Motor neuron (in vitro differentiated cells): ENCODE measurements at regions not wholly inside any gene's neighbourhood (a gene's known extent, or its start where the extent isn't known, plus 50 kb on each side); places are given as distances from the start of the nearest gene placed in this dataset.
A peak's percentile ranks its signal among the peaks of the same experiment; 100 is the strongest.

Experiments used
- ATAC-seq, 8 experiments: fragments of 200-7000 bp; cut with Tn5 transposase; replicated peaks in 6 of 8; 2 replicates each; pipeline ENCODE4 v1.8.0; 2021; ENCODE audit warnings: mild to moderate bottlenecking in 8 of 8, moderate library complexity in 8 of 8
- H3K27ac ChIP-seq, 2 donors: fragments of 250-450 bp; sonication (Bioruptor Pico); 2 replicates each; pipeline ENCODE4 v1.9.0; 2021; ENCODE audit warnings: antibody characterized with exemption in 2 of 2, mild to moderate bottlenecking in 2 of 2, moderate library complexity in 1 of 2
- H3K4me1 ChIP-seq, 2 donors: fragments of 250-450 bp; sonication (Bioruptor Pico); replicated peaks in 1 of 2; 2 replicates each; pipeline ENCODE4 v1.6.1; 2021; ENCODE audit warnings: antibody characterized with exemption in 2 of 2, mild to moderate bottlenecking in 2 of 2, moderate library complexity in 1 of 2
- H3K4me3 ChIP-seq, 5 donors: fragments of 250-450 bp; sonication (Bioruptor Pico); 2 replicates each; pipeline ENCODE4 v1.9.0; 2021; ENCODE audit warnings: antibody characterized with exemption in 5 of 5, mild to moderate bottlenecking in 5 of 5, moderate library complexity in 4 of 5
- WGBS, 10 experiments: fragments of 450-650 bp; shearing (Covaris generic); methylation state at CpG; one replicate each; pipeline ENCODE4 v1.0.0; 2022; 5-methylcytosine and 5-hydroxymethylcytosine counted together
- in situ Hi-C, 9 experiments: fragments of 400-800 bp; cut with MboI; loops; one replicate each; pipeline ENCODE4 v1.15.0; 2021; ENCODE audit warnings: low sequenced_read_pairs in 9 of 9, low pct_unique_long_range_greater_than_20kb in 2 of 9; ENCODE audit not compliant: unreplicated experiment in 9 of 9

DNA sequence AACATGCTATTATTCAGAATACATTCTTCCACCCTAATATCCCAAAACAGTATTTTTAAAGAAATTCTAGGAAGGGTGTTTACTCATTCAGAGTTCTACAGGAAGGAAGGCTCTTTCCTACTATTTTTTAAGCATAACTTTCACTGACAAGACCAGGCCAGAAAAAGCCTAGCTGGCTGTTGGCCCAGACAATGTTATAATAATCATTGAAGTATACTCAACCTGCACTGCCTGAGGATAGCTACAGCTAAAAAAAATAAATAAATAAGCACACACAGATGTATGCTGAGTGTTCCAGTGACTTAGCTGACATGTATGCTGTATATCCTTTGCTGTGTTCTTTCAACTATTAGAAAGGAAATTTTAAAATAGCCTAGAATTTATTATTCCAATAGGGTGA lies 145.8 kb upstream of the SPRY1 start:
- Histone ChIP-seq H3K4me1 (no peaks in the 10 kb centered on the region), H3K27ac (no peak overlapping the region), H3K4me3 (no peak overlapping the region)
- in situ Hi-C loops, result no loop called here
- peak in 2 of 8 experiments; percentile 77 to 78 for ATAC-seq

- H3K27ac ChIP-seq, result no peak overlapping the region
- no peak overlapping the region for H3K4me3 ChIP-seq
- in situ Hi-C loops, result no loop called here
- ATAC-seq, result no peak
- peaks cover 13 to 14% of the 10 kb centered on the region in 2 donors for H3K4me1 ChIP-seq
- WGBS, 10 experiments, result 63 to 100% (median 89%) methylated on average over 2 to 6 of the region's 6 CpGs
Measured at GRCh38 chr4:123255971-123256370, 140.6 kb upstream of the SPRY1 start.

GRCh38 chr4:123256901-123257300 lies 139.7 kb upstream of the SPRY1 start:
- Histone ChIP-seq H3K4me3 (no peak overlapping the region), H3K27ac (no peak overlapping the region), H3K4me1 (peaks cover 13 to 15% of the 10 kb centered on the region in 2 donors)
- ATAC-seq, result no peak
- WGBS, 10 experiments, result 60 to 100% (median 89%) methylated on average over 1 to 4 of the region's 4 CpGs
- in situ Hi-C loops, result no loop called here

DNA sequence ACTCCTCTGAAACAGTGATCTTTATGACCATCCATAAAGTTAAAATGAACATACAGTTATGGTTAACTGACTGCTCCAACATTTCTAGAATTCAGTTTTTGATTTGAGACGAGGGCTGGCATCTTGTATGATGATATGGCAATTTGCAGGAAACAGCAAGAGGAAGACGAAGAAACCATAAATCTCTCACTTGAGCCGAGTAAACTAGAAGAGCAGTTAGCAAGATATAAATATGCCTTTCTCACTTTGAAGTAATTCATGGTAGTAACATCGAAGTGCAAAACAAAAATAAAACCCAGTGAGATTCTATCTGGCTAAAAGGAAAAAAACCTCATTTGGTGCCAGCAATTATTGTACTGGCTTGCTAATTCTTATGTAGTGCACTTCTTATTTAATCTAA lies 139.0 kb upstream of the SPRY1 start:
- Histone ChIP-seq H3K4me3 (no peak overlapping the region), H3K4me1 (peaks cover 13 to 15% of the 10 kb centered on the region in 2 donors), H3K27ac (no peak overlapping the region)
- ATAC-seq, result no peak
- WGBS, 10 experiments, result 54 to 90% (median 76%) methylated on average over 2 to 4 of the region's 4 CpGs
- in situ Hi-C loops, result no loop called here

- ATAC-seq, result peak in 6 of 8 experiments; percentile 31 to 89 (median 83)
- 0 to 60% (median 14%) methylated on average over 1 to 2 of the region's 2 CpGs; no CpG with 5 or more reads in 1 of the 10 experiments for WGBS, 10 experiments
- H3K4me3 ChIP-seq, result no peak overlapping the region
- in situ Hi-C loops, result no loop called here
- peaks cover 13 to 15% of the 10 kb centered on the region in 2 donors for H3K4me1 ChIP-seq
- no peak overlapping the region for H3K27ac ChIP-seq
Measured at GRCh38 chr4:123259676-123260646, 136.6 kb upstream of the SPRY1 start.

DNA sequence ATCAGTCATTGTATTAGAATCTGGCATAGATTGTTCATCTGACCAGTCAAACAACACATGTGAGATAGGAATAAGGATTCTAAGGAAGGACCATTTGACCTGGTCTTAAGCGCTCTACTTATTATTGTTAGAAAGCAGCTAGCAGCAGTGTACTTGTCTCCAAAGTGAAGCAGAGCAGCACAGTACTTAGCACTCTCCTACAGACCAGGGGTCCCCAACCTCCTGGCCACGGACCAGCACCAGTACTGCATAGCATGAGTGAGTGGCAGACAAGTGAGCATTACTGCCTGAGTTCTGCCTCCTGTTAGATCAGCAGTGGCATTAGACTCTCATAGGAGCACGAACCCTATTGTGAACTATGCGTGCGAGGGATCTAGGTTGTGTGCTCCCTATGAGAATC lies 135.9 kb upstream of the SPRY1 start:
- H3K4me3 ChIP-seq, result no peak overlapping the region
- in situ Hi-C loops, result no loop called here
- WGBS, 10 experiments, result 55 to 97% (median 93%) methylated on average over 2 to 5 of the region's 5 CpGs; no CpG with 5 or more reads in 2 of the 10 experiments
- no peak overlapping the region for H3K27ac ChIP-seq
- peaks cover 13 to 15% of the 10 kb centered on the region in 2 donors for H3K4me1 ChIP-seq
- ATAC-seq, result peak in 5 of 8 experiments; percentile 69 to 78 (median 76)

DNA sequence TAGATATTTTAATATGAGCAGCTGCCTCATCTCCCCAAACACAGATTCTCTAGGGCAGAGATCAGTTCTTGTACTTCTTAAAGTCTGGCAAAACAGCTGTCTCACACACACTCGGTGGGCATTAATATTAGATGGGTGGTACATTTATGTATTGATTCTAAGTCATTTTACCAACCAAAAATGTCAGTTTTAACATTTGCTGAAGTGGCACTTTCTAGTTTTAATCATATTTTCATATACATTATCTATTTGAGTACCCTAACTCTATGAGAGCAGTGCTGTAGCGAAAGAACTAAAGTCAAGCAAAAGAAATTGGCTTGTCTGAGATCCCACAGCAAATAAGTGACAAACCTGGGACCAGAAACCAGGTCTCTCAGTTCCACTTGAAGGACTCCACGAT lies 134.5 kb upstream of the SPRY1 start:
- 86 to 100% (median 96%) methylated on average over 1 to 3 of the region's 3 CpGs; no CpG with 5 or more reads in 1 of the 10 experiments for WGBS, 10 experiments
- H3K4me1 ChIP-seq, result peaks cover 13 to 15% of the 10 kb centered on the region in 2 donors
- no peak overlapping the region for H3K4me3 ChIP-seq
- no peak for ATAC-seq
- H3K27ac ChIP-seq, result no peak overlapping the region
- in situ Hi-C loops, result no loop called here

GRCh38 chr4:123265443-123265842 lies 131.2 kb upstream of the SPRY1 start:
- Histone ChIP-seq H3K27ac (no peak overlapping the region), H3K4me3 (no peak overlapping the region), H3K4me1 (peaks cover 3 to 5% of the 10 kb centered on the region in 2 donors)
- ATAC-seq, result no peak
- in situ Hi-C loops, result no loop called here
- WGBS, 10 experiments, result 92 to 100% (median 100%) methylated on average over 1 of the region's 1 CpG; no CpG with 5 or more reads in 6 of the 10 experiments

DNA sequence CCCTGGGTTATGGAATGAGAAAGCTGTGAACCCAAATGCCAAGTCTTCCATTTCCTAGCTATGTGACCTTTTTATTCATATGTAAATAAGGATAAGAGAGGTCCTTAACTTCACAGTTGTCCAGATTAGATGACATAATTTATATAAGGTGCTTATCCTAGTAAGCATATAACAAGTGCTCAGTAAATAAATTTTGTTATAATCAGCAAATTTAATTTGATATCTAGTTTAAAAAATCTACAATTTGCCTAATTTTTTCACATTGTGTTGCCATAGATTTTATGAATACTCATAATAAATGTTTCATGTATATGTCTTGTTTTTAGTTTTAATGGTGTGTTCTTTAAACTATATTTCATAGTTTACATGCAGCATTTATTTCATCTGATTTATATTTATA lies 130.4 kb upstream of the SPRY1 start:
- ATAC-seq, result no peak
- H3K27ac ChIP-seq, result no peak overlapping the region
- H3K4me1 ChIP-seq, result no peaks in the 10 kb centered on the region
- in situ Hi-C loops, result no loop called here
- no peak overlapping the region for H3K4me3 ChIP-seq

DNA sequence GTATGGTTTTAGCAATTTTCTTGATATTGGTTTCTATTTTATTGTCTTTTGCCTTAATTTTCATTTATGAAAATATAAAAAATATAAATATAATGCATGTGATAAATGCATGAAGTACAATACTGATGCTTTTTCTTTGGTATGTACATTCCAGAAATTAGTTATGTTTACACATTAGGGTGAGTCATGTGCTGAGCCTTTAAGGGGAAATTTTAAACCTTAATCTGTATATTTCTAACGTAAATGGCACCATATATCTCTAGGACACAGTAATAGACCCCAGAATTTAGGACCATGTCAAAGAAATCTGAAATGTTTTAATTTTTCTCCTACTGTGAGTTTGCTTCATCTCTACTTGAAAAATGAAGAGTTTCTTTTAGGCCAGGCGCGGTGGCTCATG lies 117.8 kb upstream of the SPRY1 start:
- no peaks in the 10 kb centered on the region for H3K4me1 ChIP-seq
- 91 to 100% (median 100%) methylated on average over 1 to 3 of the region's 3 CpGs; no CpG with 5 or more reads in 2 of the 10 experiments for WGBS, 10 experiments
- in situ Hi-C loops, result no loop called here
- H3K27ac ChIP-seq, result no peak overlapping the region
- ATAC-seq, result no peak
- no peak overlapping the region for H3K4me3 ChIP-seq

- no peak overlapping the region for H3K4me3 ChIP-seq
- ATAC-seq, result no peak
- H3K4me1 ChIP-seq, result no peaks in the 10 kb centered on the region
- no peak overlapping the region for H3K27ac ChIP-seq
- WGBS, 10 experiments, result 80 to 100% (median 100%) methylated on average over 1 to 3 of the region's 3 CpGs; no CpG with 5 or more reads in 2 of the 10 experiments
- in situ Hi-C loops, result no loop called here
Measured at GRCh38 chr4:123283371-123283895, 113.2 kb upstream of the SPRY1 start.

DNA sequence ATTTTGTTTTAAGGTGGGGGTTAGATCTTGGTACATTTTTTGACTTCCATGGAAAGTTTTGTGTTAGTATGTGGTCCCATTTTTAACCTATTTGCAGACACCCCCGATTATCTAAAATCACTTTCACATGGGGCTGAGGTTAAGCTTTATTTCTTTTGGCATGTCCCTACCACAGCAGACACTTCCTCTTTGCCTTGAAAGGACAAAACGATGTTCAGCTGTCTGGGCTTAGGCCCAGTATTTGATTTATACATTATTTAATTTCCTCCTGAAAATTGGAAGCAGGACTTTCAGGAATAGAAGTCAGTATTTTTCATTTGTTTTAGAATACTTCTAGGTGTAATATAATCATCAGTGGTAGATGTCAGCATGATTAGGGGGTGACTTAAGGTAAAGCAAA lies 112.4 kb upstream of the SPRY1 start:
- in situ Hi-C loops, result no loop called here
- 0 to 100% (median 59%) methylated on average over 1 to 2 of the region's 2 CpGs for WGBS, 10 experiments
- Histone ChIP-seq H3K27ac (no peak overlapping the region), H3K4me1 (no peaks in the 10 kb centered on the region), H3K4me3 (no peak overlapping the region)
- ATAC-seq, result no peak

- no peak for ATAC-seq
- no peaks in the 10 kb centered on the region for H3K4me1 ChIP-seq
- H3K27ac ChIP-seq, result no peak overlapping the region
- in situ Hi-C loops, result no loop called here
- no peak overlapping the region for H3K4me3 ChIP-seq
- WGBS, 10 experiments, result 83 to 100% (median 100%) methylated on average over 1 to 2 of the region's 2 CpGs; no CpG with 5 or more reads in 2 of the 10 experiments
Measured at GRCh38 chr4:123286903-123287466, 109.6 kb upstream of the SPRY1 start.
